ENCODE measurements at regions not wholly inside any gene's neighbourhood (a gene's known extent, or its start where the extent isn't known, plus 50 kb on each side); places are given as distances from the start of the nearest gene placed in this dataset.

GRCh38 chr7:131883769-131884168, 327.3 kb upstream of the PODXL start:
- TF ChIP-seq, protein P1, sequence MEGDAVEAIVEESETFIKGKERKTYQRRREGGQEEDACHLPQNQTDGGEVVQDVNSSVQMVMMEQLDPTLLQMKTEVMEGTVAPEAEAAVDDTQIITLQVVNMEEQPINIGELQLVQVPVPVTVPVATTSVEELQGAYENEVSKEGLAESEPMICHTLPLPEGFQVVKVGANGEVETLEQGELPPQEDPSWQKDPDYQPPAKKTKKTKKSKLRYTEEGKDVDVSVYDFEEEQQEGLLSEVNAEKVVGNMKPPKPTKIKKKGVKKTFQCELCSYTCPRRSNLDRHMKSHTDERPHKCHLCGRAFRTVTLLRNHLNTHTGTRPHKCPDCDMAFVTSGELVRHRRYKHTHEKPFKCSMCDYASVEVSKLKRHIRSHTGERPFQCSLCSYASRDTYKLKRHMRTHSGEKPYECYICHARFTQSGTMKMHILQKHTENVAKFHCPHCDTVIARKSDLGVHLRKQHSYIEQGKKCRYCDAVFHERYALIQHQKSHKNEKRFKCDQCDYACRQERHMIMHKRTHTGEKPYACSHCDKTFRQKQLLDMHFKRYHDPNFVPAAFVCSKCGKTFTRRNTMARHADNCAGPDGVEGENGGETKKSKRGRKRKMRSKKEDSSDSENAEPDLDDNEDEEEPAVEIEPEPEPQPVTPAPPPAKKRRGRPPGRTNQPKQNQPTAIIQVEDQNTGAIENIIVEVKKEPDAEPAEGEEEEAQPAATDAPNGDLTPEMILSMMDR (IDR thresholded peaks at IDR 0.05), result no peak
- no peak for TF ChIP-seq EZH2 (IDR thresholded peaks at IDR 0.05; ENCODE audit: borderline replicate concordance, insufficient read depth, low read depth, low read length, poor library complexity, severe bottlenecking)
